ENCODE measurements at regions not wholly inside any gene's neighbourhood (a gene's known extent, or its start where the extent isn't known, plus 50 kb on each side); places are given as distances from the start of the nearest gene placed in this dataset.

DNA sequence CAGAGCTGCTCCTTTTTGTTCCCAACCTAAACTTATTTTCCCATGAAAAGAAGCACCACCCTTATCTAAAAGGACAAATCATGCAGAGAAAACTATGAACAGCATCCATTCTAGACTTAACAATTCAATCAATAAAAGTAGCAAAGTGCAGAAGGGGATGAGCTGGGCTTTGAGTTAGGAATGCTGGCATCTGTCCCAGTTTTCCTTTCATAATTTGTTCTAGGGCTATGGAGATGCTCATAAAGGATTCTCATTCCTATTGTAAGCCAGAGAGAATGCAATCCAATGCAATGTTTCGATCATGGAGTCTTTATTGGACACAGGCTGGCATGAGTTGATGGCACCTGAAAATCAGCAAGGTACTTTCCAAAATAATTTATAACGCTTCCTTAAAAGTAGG, 330.6 kb downstream of the VPS13C start:
- TF ChIP-seq, protein P1, sequence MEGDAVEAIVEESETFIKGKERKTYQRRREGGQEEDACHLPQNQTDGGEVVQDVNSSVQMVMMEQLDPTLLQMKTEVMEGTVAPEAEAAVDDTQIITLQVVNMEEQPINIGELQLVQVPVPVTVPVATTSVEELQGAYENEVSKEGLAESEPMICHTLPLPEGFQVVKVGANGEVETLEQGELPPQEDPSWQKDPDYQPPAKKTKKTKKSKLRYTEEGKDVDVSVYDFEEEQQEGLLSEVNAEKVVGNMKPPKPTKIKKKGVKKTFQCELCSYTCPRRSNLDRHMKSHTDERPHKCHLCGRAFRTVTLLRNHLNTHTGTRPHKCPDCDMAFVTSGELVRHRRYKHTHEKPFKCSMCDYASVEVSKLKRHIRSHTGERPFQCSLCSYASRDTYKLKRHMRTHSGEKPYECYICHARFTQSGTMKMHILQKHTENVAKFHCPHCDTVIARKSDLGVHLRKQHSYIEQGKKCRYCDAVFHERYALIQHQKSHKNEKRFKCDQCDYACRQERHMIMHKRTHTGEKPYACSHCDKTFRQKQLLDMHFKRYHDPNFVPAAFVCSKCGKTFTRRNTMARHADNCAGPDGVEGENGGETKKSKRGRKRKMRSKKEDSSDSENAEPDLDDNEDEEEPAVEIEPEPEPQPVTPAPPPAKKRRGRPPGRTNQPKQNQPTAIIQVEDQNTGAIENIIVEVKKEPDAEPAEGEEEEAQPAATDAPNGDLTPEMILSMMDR (IDR thresholded peaks at IDR 0.05), result no peak
- no peak for TF ChIP-seq POLR2A (IDR thresholded peaks at IDR 0.05)
